ENCODE measurements at regions not wholly inside any gene's neighbourhood (a gene's known extent, or its start where the extent isn't known, plus 50 kb on each side); places are given as distances from the start of the nearest gene placed in this dataset.

GRCh38 chr4:162356181-162356580, 192.4 kb upstream of the FSTL5 start:
- DNase-seq (ENCODE audit: low read depth, low spot score) = no peak

DNA sequence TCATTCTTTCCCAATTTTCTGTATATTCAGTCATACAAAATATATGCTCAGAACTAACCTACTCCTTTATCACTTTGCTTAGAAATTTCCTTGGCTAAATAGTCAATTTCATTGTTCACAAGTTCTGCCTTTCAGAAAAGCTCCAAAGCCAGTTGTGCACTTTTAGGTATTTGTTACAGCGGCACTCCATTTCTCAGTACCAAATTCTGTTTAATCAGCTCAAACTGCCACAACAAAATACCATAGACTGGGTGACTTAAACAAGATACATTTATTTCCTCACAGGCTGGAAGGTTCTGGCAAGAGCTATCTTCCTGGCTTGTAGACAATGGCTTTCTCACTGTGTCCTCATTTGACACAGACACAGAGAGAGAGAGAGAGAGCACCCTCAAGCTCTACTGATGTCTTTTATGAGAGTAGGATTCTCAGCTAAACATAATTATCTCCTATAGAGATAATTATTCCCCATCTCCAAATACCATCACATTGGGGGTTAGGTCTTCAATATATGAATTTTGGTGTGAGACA, 188.8 kb upstream of the FSTL5 start:
- DNase-seq (ENCODE audit: low read depth, low spot score) = no peak

- DNase-seq (ENCODE audit: low read depth, low spot score) = no peak
These were observed 186.5 kb upstream of the FSTL5 start for GRCh38 chr4:162350331-162350730.

- DNase-seq (ENCODE audit: low read depth, low spot score) = no peak
These were observed 185.6 kb upstream of the FSTL5 start for GRCh38 chr4:162349395-162349794.

DNA sequence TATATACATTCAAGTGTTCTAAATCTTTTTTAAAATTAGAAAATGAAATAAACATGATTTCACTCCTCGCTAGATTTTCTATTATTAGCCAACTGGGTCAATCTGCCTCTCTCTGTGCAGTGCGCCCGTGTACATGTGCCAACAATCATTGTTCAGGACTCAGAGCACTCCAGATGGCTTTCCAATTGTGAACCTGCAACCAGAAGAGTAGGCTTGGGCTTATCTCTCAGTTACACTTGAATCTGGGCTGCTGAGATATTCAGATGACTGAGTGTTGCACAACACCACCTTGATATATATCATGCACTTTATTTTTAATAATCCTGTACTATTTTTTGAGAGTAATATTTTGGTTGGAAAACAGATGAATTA, 184.0 kb upstream of the FSTL5 start:
- no peak for DNase-seq (ENCODE audit: low read depth, low spot score)

GRCh38 chr4:162347156-162347841, 183.5 kb upstream of the FSTL5 start:
- DNase-seq (ENCODE audit: low read depth, low spot score) = no peak

DNA sequence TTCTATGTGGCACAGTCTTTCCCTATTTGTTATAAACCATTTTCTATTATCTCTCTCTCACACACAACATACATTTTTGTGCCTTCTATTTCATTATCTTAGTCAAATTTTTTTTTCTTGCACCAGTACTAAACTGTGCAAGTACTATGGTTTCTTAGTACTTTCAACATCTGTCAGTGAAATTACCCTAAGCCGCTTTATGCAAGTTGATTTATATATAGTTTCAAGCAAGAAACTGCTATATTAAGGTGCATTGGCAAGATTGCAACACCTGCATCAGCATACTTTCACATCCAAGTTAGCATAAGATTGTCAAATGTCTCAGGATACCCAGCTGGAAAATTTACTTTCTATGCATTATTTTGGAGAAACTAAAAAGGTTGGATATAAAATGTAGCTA, 180.2 kb upstream of the FSTL5 start:
- no peak for DNase-seq (ENCODE audit: low read depth, low spot score)

DNA sequence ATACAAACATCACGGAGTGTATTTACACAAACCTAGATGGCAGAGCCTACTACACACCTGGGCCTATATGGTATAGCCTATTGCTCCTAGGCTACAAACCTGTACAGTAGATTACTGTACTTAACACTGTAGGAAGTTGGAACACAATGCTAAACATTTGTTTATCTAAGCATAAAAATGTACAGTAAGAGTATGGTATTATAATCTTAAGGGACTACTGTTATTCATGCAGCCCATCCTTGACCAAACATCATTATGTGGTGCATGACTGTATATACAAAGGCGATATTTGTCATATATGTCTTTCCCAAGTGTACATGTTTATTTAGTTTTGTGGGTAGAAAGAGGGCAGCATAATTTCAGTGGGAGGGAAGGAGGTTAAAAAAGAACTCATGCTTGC, 177.7 kb upstream of the FSTL5 start:
- DNase-seq (ENCODE audit: low read depth, low spot score) = no peak

- no peak for DNase-seq (ENCODE audit: low read depth, low spot score)
These were observed 160.1 kb upstream of the FSTL5 start for GRCh38 chr4:162323919-162324318.

GRCh38 chr4:162322054-162322453, 158.3 kb upstream of the FSTL5 start:
- DNase-seq (ENCODE audit: low read depth, low spot score) = no peak

GRCh38 chr4:162285753-162286152, 122.0 kb upstream of the FSTL5 start:
- no peak for DNase-seq (ENCODE audit: low read depth, low spot score)

- no peak for DNase-seq (ENCODE audit: low read depth, low spot score)
These were observed 118.9 kb upstream of the FSTL5 start for GRCh38 chr4:162282684-162283083.

DNA sequence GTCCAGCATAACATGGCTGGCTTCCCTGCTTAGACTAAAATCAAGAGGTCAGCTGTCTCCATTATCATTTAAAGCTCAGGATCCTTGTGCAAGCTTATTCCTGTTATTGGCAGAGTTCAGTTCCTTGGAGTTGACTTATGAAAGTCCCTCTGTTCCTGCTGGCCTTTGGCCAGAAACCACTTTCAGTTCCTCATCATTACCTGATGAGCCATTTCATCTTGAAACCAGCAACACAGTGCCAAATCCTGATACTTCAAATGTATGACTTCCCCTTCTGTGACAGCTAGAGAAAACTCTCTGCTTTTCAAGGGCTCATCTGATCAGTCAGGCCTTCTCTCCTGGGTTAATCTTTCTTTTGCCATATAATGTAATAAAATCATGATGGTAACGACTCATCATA, 110.6 kb upstream of the FSTL5 start:
- DNase-seq (ENCODE audit: low read depth, low spot score) = no peak

GRCh38 chr4:162272215-162272614, 108.4 kb upstream of the FSTL5 start:
- DNase-seq (ENCODE audit: low read depth, low spot score) = no peak

DNA sequence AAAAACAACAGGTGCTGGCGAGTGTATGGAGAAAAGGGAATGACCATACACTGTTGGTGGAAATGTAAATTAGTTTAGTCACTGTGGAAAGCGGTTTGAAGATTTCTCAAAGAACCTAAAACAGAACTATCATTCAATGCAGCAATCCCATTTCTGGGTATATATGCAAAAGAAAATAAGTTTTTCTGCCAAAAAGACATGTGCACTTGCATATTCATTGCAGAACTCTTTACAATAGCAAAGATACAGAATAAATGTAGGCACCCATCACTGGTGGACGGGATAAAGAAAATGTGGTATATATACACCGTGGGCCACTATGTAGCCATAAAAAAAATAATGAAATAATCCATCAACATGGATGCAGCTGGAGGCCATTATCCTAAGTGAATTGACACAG, 105.1 kb upstream of the FSTL5 start:
- DNase-seq (ENCODE audit: low read depth, low spot score) = no peak

DNA sequence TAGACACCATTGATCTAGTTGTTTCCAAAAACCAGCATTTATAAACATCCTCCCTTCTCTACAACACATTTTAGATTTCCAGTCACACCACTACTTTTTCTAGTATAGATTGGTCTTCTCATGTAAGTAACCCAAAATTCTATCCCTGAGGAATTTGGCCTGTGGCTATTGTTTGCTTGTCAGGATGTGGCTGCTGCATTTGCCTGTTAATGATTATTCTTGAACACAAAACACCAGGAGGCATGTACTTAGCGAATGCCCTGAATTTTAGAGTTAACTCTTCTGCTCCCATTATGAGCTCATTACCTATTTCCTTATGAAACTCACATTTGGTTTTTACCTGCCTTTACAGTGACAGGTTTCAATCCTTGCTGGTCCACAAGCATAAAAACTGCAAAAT, 102.0 kb upstream of the FSTL5 start:
- DNase-seq (ENCODE audit: low read depth, low spot score) = no peak

DNA sequence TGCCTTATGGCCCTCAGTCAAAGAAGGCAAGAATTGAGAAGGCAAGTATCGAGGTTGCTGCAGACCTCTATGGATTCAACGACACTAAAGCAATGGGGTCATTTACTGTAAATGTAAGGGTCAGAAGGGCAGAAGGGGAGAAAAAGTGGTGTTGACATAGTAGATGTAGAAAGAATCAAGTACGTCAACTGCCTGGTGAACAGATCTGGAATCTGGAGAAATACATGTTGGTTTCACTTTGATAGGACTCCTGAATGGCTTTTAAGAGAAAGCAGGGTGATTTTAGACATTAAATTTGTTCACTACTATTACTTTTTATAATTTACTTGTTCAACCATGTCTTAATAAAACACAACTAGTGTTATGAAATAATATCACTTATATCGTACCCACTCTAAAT, 81.3 kb upstream of the FSTL5 start:
- no peak for DNase-seq (ENCODE audit: low read depth, low spot score)

GRCh38 chr4:162241857-162242256, 78.1 kb upstream of the FSTL5 start:
- no peak for DNase-seq (ENCODE audit: low read depth, low spot score)

DNA sequence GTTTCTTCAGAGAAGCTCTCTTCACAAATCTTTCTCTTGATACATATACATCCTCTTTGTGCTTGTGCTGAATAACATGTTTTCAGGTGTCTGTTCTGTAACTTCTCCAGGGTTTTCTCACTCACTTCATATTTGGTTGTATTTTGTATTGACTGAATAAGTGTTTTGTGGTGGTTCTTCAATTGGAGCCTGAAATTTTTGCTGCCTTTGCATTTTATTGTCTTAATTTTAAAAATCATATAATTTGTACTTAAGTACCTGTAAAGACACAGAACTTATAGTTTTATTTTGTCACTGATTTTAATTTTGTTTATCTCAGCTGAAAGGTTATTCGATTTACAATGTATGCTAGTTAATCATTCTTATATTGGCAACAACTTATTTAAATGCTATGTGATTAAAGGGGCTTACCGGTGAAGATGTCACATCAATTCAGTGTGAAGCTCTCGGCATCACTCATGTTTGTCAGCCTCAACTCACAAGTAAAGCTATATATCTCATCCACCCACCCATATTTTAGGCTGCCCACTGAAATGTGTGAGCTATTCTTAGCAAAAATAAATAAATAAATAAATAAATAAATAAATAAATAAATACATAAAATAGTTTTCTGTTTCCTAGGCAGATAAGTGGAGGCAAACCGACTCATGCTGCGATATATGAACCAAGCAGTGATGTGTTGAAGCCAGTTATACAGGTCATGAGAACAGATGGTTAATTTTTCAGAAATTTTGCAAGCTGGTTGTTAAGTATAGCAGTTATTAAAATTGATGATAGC, 76.4 kb upstream of the FSTL5 start:
- DNase-seq (ENCODE audit: low read depth, low spot score) = no peak

DNA sequence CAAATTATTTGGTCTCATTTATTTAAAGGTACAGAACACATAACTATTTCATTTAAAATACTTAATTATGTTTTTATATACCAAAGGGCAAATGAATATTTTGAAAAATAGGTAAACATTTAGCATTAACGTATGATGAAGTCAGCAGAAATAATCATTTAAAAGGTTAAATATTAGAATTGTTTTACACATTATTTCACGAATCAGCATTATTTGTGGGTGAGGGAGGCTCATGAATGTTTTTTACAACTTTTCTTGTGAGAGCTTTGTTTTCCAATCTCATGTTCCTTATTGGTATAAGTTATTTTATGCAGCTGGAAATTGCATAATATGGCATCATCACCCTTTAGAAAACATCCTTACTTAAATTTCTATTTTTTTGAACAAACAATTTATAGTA, 73.9 kb upstream of the FSTL5 start:
- DNase-seq (ENCODE audit: low read depth, low spot score) = no peak

- no peak for DNase-seq (ENCODE audit: low read depth, low spot score)
These were observed 70.8 kb upstream of the FSTL5 start for GRCh38 chr4:162234595-162234994.

DNA sequence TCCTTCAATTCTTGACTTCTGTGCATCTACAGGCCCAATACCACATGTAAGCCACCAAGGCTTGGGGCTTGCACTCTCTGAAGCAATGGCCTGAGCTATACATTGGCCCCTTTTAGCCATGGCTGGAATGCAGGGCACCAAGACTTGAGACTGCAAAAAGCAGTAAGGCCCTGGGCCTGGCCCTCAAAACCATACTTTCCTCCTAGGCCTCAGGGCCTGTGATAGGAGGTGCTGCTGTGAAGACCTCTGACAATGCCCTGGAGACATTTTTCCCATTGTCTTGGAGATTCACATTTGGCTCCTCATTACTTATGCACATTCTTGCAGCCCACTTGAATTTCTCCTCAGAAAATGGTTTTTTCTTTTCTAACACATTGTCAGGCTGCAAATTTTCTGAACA, 68.5 kb upstream of the FSTL5 start:
- no peak for DNase-seq (ENCODE audit: low read depth, low spot score)

DNA sequence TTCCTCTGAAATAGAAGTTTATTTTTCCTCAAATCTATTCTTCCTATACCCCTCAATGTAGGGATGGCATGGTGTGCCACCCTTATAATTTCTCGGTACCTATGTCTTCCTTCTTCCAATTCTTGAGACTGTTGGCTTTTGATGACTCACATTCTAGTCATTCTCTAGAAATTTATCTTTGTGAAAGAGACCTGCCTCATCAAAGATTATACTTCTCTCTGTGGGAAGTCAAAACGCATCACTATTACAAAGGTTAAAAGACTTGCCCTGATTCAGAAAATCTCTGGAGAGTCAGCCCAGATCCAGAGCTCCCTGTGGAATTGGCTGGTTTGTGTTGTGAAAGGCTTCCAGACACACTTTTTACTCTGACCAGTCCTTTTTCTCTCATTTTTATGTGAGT, 65.9 kb upstream of the FSTL5 start:
- no peak for DNase-seq (ENCODE audit: low read depth, low spot score)
